Fibroblast of lung (primary cell): ENCODE measurements at regions not wholly inside any gene's neighbourhood (a gene's known extent, or its start where the extent isn't known, plus 50 kb on each side); places are given as distances from the start of the nearest gene placed in this dataset.

Experiments used
- CTCF ChIP-seq, 2 donors: IDR thresholded peaks in 1 of 2; conservative IDR thresholded peaks in 1 of 2; 1 replicate in 1 of 2; 2 replicates in 1 of 2; pipeline ENCODE4 v1.5.1; 2011 to 2012; ENCODE audit warnings: low read length in 2 of 2, control low read depth in 1 of 2, inconsistent platforms in 1 of 2, low read depth in 1 of 2, mild to moderate bottlenecking in 1 of 2
- EZH2 ChIP-seq: IDR thresholded peaks from 2 replicates; pipeline ENCODE4 v1.5.1; 2012; ENCODE audit warnings: low read length, control low read depth, mild to moderate bottlenecking; ENCODE audit errors: missing control alignments

DNA sequence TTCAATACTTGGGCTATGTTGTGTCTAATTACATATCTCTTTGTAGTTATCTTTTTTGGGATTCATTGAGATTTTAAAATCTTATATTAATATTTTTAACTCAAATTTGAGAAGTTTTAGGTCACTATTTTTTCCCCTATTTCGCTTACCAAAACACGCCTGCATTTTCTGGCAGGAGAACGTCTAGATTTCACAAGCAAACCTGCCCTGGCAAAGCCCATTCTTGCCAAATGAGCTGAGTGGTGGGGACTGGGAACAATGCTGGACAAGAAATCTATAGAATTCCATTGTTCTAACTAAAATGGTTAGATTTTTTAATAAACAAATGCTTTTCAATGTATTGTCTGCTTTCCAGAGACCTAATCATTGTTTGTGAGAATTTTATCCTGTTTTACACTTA lies 1283.7 kb upstream of the RAG2 start:
- TF ChIP-seq CTCF (conservative IDR thresholded peaks at IDR 0.05 in 1 of 2, IDR thresholded peaks at IDR 0.05 in 1 of 2; ENCODE audit: low read depth in 1 of 2, low read length in 2 of 2): no peak
- TF ChIP-seq EZH2: no peak
